ENCODE measurements at regions not wholly inside any gene's neighbourhood (a gene's known extent, or its start where the extent isn't known, plus 50 kb on each side); places are given as distances from the start of the nearest gene placed in this dataset.
A peak's percentile ranks its signal among the peaks of the same experiment; 100 is the strongest.

DNA sequence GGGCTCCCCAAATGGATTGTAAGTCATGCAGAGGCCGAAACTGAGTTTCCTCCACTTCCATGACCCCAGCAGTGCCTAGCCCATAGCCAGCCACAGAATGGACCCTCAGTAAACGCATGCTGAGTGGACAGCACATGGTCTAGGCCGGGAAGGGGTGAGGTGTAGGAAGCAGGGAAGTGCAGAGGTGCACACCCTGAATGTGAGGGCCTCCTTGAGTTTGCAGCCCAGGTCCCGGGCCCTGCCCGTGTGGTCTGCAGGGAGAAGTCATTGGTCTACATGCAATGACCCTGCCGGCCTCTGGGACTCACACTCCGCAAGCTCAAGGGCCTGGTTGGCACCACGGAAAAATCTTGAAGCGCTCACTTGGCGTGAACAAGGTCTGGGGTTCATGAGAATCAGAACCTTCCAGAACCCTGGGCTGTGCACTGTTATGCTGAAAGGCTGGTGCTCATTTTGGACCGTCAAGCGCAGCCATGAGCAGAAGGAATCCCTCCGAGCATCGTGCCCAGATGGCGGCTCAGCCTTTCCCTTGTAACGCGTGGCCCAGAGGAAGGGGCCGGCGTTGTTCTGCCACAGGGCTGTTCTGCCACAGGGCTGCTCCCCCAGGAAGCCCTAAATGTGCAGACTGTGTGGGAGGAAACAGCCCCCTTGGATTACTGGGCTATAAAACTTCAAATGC, 66.4 kb downstream of the PSMG1 start:
- DNase-seq (peak in 1 of 2 donors; percentile 33), ATAC-seq (ENCODE audit: low FRiP score in 2 of 2) (no peak)
- no peak overlapping the region for H3K4me3 ChIP-seq
- peaks cover 0 to 10% (median 4%) of the 10 kb centered on the region in 4 donors for H3K4me1 ChIP-seq
- no peaks in the 10 kb centered on the region for H3K27me3 ChIP-seq
- H3K27ac ChIP-seq = no peak overlapping the region
- H3K36me3 ChIP-seq = no peaks in the 10 kb centered on the region
- no peak for TF ChIP-seq EP300 (IDR thresholded peaks at IDR 0.05)
- 93 to 95% methylated on average over 9 to 19 of the region's 19 CpGs for WGBS, 2 donors
- no peaks in the 10 kb centered on the region for H3K9me3 ChIP-seq

DNA sequence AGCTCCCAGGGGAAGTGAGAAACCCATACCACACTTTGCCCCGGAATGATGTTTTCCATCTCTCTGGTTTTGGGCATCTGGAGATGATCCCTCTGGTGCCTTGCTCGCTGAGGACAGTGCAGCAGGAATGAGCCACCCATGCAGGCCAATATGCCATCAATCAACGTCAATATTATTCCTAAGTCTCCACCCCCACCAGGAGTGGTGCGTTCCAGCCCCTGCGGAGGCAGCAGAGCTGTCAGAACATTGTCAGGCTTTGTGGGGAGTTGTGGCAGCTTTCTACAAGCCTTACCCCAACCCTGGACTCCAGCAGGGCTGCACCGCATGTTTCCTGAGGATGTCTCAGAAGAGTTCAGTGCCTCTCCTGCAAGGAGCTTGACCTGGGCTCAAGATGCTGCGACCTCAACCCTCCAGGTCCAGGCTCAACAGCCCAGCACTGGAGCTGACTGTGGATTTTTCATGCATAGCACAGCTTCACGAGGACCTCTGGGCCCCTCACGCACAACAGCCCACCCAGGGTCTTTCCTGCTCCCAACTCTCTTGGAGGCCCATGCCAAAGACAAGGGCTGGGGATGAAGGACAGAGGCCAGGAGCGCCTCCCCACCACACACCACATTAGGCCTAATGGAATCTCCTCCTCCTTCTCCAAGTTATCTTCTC, 67.5 kb downstream of the PSMG1 start:
- ATAC-seq (ENCODE audit: low FRiP score in 2 of 2) (no peak), DNase-seq (no peak)
- H3K4me3 ChIP-seq = no peak overlapping the region
- 83 to 92% methylated on average over 5 to 10 of the region's 10 CpGs for WGBS, 2 donors
- H3K36me3 ChIP-seq = no peaks in the 10 kb centered on the region
- no peaks in the 10 kb centered on the region for H3K9me3 ChIP-seq
- H3K27ac ChIP-seq = no peak overlapping the region
- no peak for TF ChIP-seq POLR2A (IDR thresholded peaks at IDR 0.05)
- TF ChIP-seq, protein P1, sequence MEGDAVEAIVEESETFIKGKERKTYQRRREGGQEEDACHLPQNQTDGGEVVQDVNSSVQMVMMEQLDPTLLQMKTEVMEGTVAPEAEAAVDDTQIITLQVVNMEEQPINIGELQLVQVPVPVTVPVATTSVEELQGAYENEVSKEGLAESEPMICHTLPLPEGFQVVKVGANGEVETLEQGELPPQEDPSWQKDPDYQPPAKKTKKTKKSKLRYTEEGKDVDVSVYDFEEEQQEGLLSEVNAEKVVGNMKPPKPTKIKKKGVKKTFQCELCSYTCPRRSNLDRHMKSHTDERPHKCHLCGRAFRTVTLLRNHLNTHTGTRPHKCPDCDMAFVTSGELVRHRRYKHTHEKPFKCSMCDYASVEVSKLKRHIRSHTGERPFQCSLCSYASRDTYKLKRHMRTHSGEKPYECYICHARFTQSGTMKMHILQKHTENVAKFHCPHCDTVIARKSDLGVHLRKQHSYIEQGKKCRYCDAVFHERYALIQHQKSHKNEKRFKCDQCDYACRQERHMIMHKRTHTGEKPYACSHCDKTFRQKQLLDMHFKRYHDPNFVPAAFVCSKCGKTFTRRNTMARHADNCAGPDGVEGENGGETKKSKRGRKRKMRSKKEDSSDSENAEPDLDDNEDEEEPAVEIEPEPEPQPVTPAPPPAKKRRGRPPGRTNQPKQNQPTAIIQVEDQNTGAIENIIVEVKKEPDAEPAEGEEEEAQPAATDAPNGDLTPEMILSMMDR (IDR thresholded peaks at IDR 0.05) = no peak
- no peak for TF ChIP-seq EP300 (IDR thresholded peaks at IDR 0.05)
- TF ChIP-seq POLR2AphosphoS5 (IDR thresholded peaks at IDR 0.05) = no peak
- H3K4me1 ChIP-seq = peaks cover 0 to 10% (median 4%) of the 10 kb centered on the region in 4 donors
- H3K27me3 ChIP-seq = no peaks in the 10 kb centered on the region

DNA sequence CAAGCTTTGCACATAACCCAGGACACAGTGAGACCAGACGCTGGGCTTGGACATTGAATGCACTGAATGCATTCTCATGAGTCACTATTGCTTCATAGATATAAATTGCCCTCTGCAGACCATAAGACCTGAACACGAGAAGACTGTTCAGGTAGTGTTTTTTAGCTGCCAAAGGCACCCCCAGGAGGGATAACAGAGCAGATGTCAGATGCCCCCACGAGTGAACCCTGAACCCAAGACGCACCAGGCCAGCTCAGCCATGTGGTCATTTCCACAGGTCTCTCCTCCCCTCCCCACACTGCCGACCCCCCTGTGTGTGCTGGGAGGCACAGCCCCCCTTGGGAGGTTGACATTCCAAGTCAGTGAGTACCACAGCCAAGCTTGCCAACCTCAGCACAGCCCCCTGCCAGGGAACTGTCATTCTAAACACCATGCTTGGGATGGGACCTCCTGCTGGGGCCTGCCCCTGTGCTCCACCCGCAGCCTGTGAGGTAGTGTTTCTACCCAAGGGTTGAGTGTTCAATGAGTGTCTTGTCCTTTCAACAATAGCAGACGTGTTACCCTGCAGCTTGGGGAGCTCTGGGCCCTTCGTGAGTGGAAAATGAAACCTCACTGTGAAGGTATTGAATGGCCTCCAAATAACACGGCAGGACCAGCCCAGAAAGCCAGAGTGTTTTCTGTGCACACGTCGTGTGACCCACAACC, 68.2 kb downstream of the PSMG1 start:
- Histone ChIP-seq H3K4me3 (no peak overlapping the region), H3K27me3 (no peaks in the 10 kb centered on the region), H3K9me3 (no peaks in the 10 kb centered on the region), H3K36me3 (no peaks in the 10 kb centered on the region), H3K4me1 (peaks cover 0 to 10% (median 4%) of the 10 kb centered on the region in 4 donors), H3K27ac (no peak overlapping the region)
- TF ChIP-seq EP300 (IDR thresholded peaks at IDR 0.05) = no peak
- TF ChIP-seq, protein P1 (IDR thresholded peaks at IDR 0.05) = no peak
- no peak for TF ChIP-seq POLR2A (IDR thresholded peaks at IDR 0.05)
- TF ChIP-seq POLR2AphosphoS5 (IDR thresholded peaks at IDR 0.05) = no peak
- DNase-seq (no peak), ATAC-seq (ENCODE audit: low FRiP score in 2 of 2) (no peak)
- 71 to 74% methylated on average over 10 of the region's 11 CpGs for WGBS, 2 donors

DNA sequence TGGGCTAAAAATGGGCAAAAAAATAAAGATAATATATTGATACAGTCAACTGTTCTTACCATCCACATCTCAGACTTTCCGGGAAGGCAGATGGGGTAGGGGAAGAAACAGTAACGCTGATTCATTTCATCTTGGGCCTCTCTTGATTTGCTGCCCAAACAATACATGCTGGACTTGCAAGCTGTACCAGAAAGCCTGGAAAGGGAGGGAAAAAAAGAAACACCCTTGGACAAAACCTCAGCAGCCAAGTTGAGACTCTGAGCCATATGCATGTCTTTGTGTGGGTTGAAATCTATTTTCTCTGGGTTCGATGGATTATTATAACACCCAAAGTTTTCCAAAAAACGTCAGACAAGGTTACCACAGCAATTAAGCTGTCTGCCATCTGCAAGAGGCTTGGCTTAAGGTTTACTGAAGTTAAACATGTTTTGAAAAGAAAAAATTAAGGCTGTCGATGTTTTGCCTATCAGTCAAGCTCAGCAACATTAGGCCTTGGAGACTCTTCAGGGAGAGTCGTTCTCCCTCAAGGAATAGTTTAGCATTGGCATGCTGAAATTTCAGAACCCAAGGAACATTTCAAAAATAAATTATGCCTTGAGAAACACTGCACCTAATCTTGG, 71.2 kb downstream of the PSMG1 start:
- Histone ChIP-seq H3K36me3 (no peaks in the 10 kb centered on the region), H3K4me1 (peaks cover 0 to 10% (median 4%) of the 10 kb centered on the region in 4 donors), H3K4me3 (no peak overlapping the region), H3K27me3 (no peaks in the 10 kb centered on the region), H3K27ac (no peak overlapping the region), H3K9me3 (no peaks in the 10 kb centered on the region)
- ATAC-seq (ENCODE audit: low FRiP score in 2 of 2) (no peak), DNase-seq (no peak)
- WGBS, 2 donors = 70 to 74% methylated on average over 6 of the region's 6 CpGs
- TF ChIP-seq EP300 (IDR thresholded peaks at IDR 0.05) (no peak), POLR2AphosphoS5 (IDR thresholded peaks at IDR 0.05) (no peak), POLR2A (IDR thresholded peaks at IDR 0.05) (no peak)
- TF ChIP-seq, protein P1 (IDR thresholded peaks at IDR 0.05) = no peak

DNA sequence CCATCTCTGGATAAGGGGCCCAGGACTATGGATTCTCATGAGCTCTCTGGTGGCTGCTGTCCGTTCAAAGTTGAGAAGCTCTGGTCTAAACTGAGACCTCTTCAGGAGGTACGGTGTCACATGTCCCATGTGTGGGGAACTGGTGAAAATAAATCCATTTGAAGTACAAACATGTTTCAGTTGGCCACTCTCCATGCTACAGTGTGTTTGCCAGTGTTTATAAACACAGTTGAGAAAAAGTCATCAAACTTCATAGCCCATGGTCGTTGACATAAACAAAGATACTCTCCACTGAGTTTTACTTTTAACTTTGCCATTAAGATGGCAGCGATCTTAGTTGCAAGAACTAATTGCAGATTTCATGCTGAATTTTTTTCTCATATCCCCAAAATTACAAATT, 72.8 kb downstream of the PSMG1 start:
- Histone ChIP-seq H3K27ac (no peak overlapping the region), H3K9me3 (no peaks in the 10 kb centered on the region), H3K4me1 (peaks cover 0 to 6% (median 4%) of the 10 kb centered on the region in 4 donors), H3K27me3 (no peaks in the 10 kb centered on the region), H3K4me3 (no peak overlapping the region), H3K36me3 (no peaks in the 10 kb centered on the region)
- DNase-seq = no peak
- 49 to 63% methylated on average over 4 of the region's 4 CpGs for WGBS, 2 donors
- TF ChIP-seq POLR2A (IDR thresholded peaks at IDR 0.05) = no peak
- no peak for TF ChIP-seq EP300 (IDR thresholded peaks at IDR 0.05)
- no peak for TF ChIP-seq POLR2AphosphoS5 (IDR thresholded peaks at IDR 0.05)
- TF ChIP-seq, protein P1 (IDR thresholded peaks at IDR 0.05) = no peak
- ATAC-seq (ENCODE audit: low FRiP score in 2 of 2) = no peak

Data from upper lobe of left lung (tissue), 6 donors.